ENCODE measurements at regions not wholly inside any gene's neighbourhood (a gene's known extent, or its start where the extent isn't known, plus 50 kb on each side); places are given as distances from the start of the nearest gene placed in this dataset.
"Not testable (repeated sequence)": the region's sequence is repeated elsewhere in the genome, so short reads cannot be mapped to it uniquely, and the experiment has no call there.

GRCh38 chr18:5710235-5710634, 166.4 kb upstream of the EPB41L3 start:
- no peaks in the 10 kb centered on the region for H3K4me1 ChIP-seq
- no peaks in the 10 kb centered on the region for H3K27me3 ChIP-seq
- DNase-seq (ENCODE audit: low spot score in 2 of 2) = no peak
- TF ChIP-seq EP300 (IDR thresholded peaks at IDR 0.05) (no peak), POLR2A (IDR thresholded peaks at IDR 0.05) (no peak)
- WGBS, 2 donors = 83 to 88% methylated on average over 4 of the region's 4 CpGs
- H3K4me3 ChIP-seq = no peak overlapping the region
- H3K36me3 ChIP-seq = no peaks in the 10 kb centered on the region
- H3K27ac ChIP-seq = no peak overlapping the region
- H3K9me3 ChIP-seq = no peaks in the 10 kb centered on the region

- no peak for DNase-seq (ENCODE audit: low spot score in 2 of 2)
- Histone ChIP-seq H3K4me1 (no peaks in the 10 kb centered on the region), H3K27ac (no peak overlapping the region), H3K27me3 (no peaks in the 10 kb centered on the region), H3K9me3 (no peaks in the 10 kb centered on the region), H3K36me3 (no peaks in the 10 kb centered on the region), H3K4me3 (no peak overlapping the region)
- no peak for TF ChIP-seq EP300 (IDR thresholded peaks at IDR 0.05)
- TF ChIP-seq POLR2A (IDR thresholded peaks at IDR 0.05) = no peak
- WGBS, 2 donors = 63 to 75% methylated on average over 8 of the region's 8 CpGs
Observed at GRCh38 chr18:5709476-5710095, 165.8 kb upstream of the EPB41L3 start.

- DNase-seq (ENCODE audit: low spot score in 2 of 2) = no peak
- Histone ChIP-seq H3K27me3 (no peaks in the 10 kb centered on the region), H3K36me3 (no peaks in the 10 kb centered on the region), H3K4me3 (no peak overlapping the region), H3K27ac (no peak overlapping the region), H3K4me1 (no peaks in the 10 kb centered on the region), H3K9me3 (peaks cover 0 to 3% (median 0%) of the 10 kb centered on the region in 4 donors)
- WGBS, 2 donors = 63 to 67% methylated on average over 3 of the region's 3 CpGs
- TF ChIP-seq CTCF (IDR thresholded peaks at IDR 0.05) (no peak), EP300 (IDR thresholded peaks at IDR 0.05) (no peak), POLR2A (IDR thresholded peaks at IDR 0.05) (no peak)
Observed at GRCh38 chr18:5707586-5707985, 163.8 kb upstream of the EPB41L3 start.

GRCh38 chr18:5705393-5705792, 161.6 kb upstream of the EPB41L3 start:
- DNase-seq (ENCODE audit: low spot score in 2 of 2) = no peak
- Histone ChIP-seq H3K27ac (no peak overlapping the region), H3K27me3 (no peaks in the 10 kb centered on the region), H3K4me1 (no peaks in the 10 kb centered on the region), H3K36me3 (no peaks in the 10 kb centered on the region), H3K4me3 (no peak overlapping the region), H3K9me3 (peaks cover 0 to 3% (median 0%) of the 10 kb centered on the region in 4 donors)
- TF ChIP-seq CTCF (IDR thresholded peaks at IDR 0.05) = no peak
- TF ChIP-seq POLR2A (IDR thresholded peaks at IDR 0.05) = no peak
- no peak for TF ChIP-seq EP300 (IDR thresholded peaks at IDR 0.05)
- 92 to 97% methylated on average over 5 of the region's 5 CpGs for WGBS, 2 donors

GRCh38 chr18:5704847-5705246, 161.1 kb upstream of the EPB41L3 start:
- no peak for DNase-seq (ENCODE audit: low spot score in 2 of 2)
- H3K4me1 ChIP-seq = no peaks in the 10 kb centered on the region
- no peaks in the 10 kb centered on the region for H3K27me3 ChIP-seq
- H3K36me3 ChIP-seq = no peaks in the 10 kb centered on the region
- H3K4me3 ChIP-seq = no peak overlapping the region
- H3K27ac ChIP-seq = no peak overlapping the region
- H3K9me3 ChIP-seq = peaks cover 0 to 3% (median 0%) of the 10 kb centered on the region in 4 donors
- WGBS, 2 donors = 78 to 79% methylated on average over 4 of the region's 4 CpGs
- TF ChIP-seq EP300 (IDR thresholded peaks at IDR 0.05) = no peak
- no peak for TF ChIP-seq CTCF (IDR thresholded peaks at IDR 0.05)
- TF ChIP-seq POLR2A (IDR thresholded peaks at IDR 0.05) = no peak

GRCh38 chr18:5702016-5702415, 158.2 kb upstream of the EPB41L3 start:
- not testable (repeated sequence) for H3K27ac ChIP-seq; H3K36me3 ChIP-seq; H3K4me3 ChIP-seq; DNase-seq (ENCODE audit: low spot score in 2 of 2); H3K27me3 ChIP-seq; H3K4me1 ChIP-seq; H3K9me3 ChIP-seq
- WGBS, 2 donors = 93 to 94% methylated on average over 7 of the region's 7 CpGs

Data from tibial nerve (tissue), 4 donors.